ENCODE measurements at regions not wholly inside any gene's neighbourhood (a gene's known extent, or its start where the extent isn't known, plus 50 kb on each side); places are given as distances from the start of the nearest gene placed in this dataset.

GRCh38 chr1:193771596-193771995, 585.2 kb upstream of the B3GALT2 start:
- DNase-seq (ENCODE audit: low spot score) (no peak), FAIRE-seq (no peak)

- FAIRE-seq = no peak
- DNase-seq (ENCODE audit: low spot score) = no peak
These were observed 583.2 kb upstream of the B3GALT2 start for GRCh38 chr1:193769651-193770050.

- FAIRE-seq = no peak
- no peak for DNase-seq (ENCODE audit: low spot score)
These were observed 581.5 kb upstream of the B3GALT2 start for GRCh38 chr1:193767886-193768285.

- no peak for DNase-seq (ENCODE audit: low spot score)
- no peak for FAIRE-seq
These were observed 579.9 kb upstream of the B3GALT2 start for GRCh38 chr1:193766329-193766728.

- DNase-seq (ENCODE audit: low spot score) (no peak), FAIRE-seq (no peak)
These were observed 576.9 kb upstream of the B3GALT2 start for GRCh38 chr1:193763266-193763665.

GRCh38 chr1:193762236-193762635, 575.8 kb upstream of the B3GALT2 start:
- no peak for DNase-seq (ENCODE audit: low spot score)
- FAIRE-seq = no peak

GRCh38 chr1:193755441-193755840, 569.0 kb upstream of the B3GALT2 start:
- DNase-seq (ENCODE audit: low spot score) = no peak
- no peak for FAIRE-seq

GRCh38 chr1:193754732-193755427, 568.5 kb upstream of the B3GALT2 start:
- FAIRE-seq (no peak), DNase-seq (ENCODE audit: low spot score) (no peak)

- FAIRE-seq (no peak), DNase-seq (ENCODE audit: low spot score) (no peak)
These were observed 567.7 kb upstream of the B3GALT2 start for GRCh38 chr1:193754151-193754550.

- FAIRE-seq = no peak
- no peak for DNase-seq (ENCODE audit: low spot score)
These were observed 566.8 kb upstream of the B3GALT2 start for GRCh38 chr1:193753038-193753756.

- no peak for FAIRE-seq
- no peak for DNase-seq (ENCODE audit: low spot score)
These were observed 563.5 kb upstream of the B3GALT2 start for GRCh38 chr1:193749868-193750267.

GRCh38 chr1:193747579-193747978, 561.2 kb upstream of the B3GALT2 start:
- no peak for DNase-seq (ENCODE audit: low spot score)
- FAIRE-seq = no peak

- no peak for DNase-seq (ENCODE audit: low spot score)
- FAIRE-seq = no peak
These were observed 554.8 kb upstream of the B3GALT2 start for GRCh38 chr1:193741228-193741627.

- FAIRE-seq (no peak), DNase-seq (ENCODE audit: low spot score) (no peak)
These were observed 554.3 kb upstream of the B3GALT2 start for GRCh38 chr1:193740762-193741161.

GRCh38 chr1:193736507-193736906, 550.1 kb upstream of the B3GALT2 start:
- no peak for FAIRE-seq

GRCh38 chr1:193733674-193734073, 547.3 kb upstream of the B3GALT2 start:
- DNase-seq (ENCODE audit: low spot score) = no peak
- FAIRE-seq = no peak

More at GRCh38 chr1:193736507-193736906, 550.1 kb upstream of the B3GALT2 start:
- DNase-seq (ENCODE audit: low spot score) = no peak

GRCh38 chr1:193730017-193730416, 543.6 kb upstream of the B3GALT2 start:
- DNase-seq (ENCODE audit: low spot score) (no peak), FAIRE-seq (no peak)

- DNase-seq (ENCODE audit: low spot score) = no peak
- FAIRE-seq = no peak
These were observed 543.0 kb upstream of the B3GALT2 start for GRCh38 chr1:193729429-193729828.

GRCh38 chr1:193727850-193728249, 541.4 kb upstream of the B3GALT2 start:
- FAIRE-seq (no peak), DNase-seq (ENCODE audit: low spot score) (no peak)

GRCh38 chr1:193726722-193727121, 540.3 kb upstream of the B3GALT2 start:
- DNase-seq (ENCODE audit: low spot score) = no peak

GRCh38 chr1:193712392-193712791, 526.0 kb upstream of the B3GALT2 start:
- DNase-seq (ENCODE audit: low spot score) = no peak
- no peak for FAIRE-seq

More at GRCh38 chr1:193726722-193727121, 540.3 kb upstream of the B3GALT2 start:
- no peak for FAIRE-seq

GRCh38 chr1:193709607-193710006, 523.2 kb upstream of the B3GALT2 start:
- DNase-seq (ENCODE audit: low spot score) = no peak
- no peak for FAIRE-seq

Measured in RCC 7860 (cell line).